ENCODE measurements at regions not wholly inside any gene's neighbourhood (a gene's known extent, or its start where the extent isn't known, plus 50 kb on each side); places are given as distances from the start of the nearest gene placed in this dataset.

GRCh38 chr11:127825183-127825582, 762.2 kb downstream of the ETS1 start:
- intact Hi-C loops (cut with micrococcal nuclease): no loop called here
- no peak for DNase-seq
- no peaks in the 10 kb centered on the region for H3K27me3 ChIP-seq (ENCODE audit: low read depth)
- no peaks in the 10 kb centered on the region for H3K36me3 ChIP-seq
- no peak overlapping the region for H3K4me3 ChIP-seq
- no peaks in the 10 kb centered on the region for H3K9me3 ChIP-seq (replicated peaks)
- TF ChIP-seq CTCF (IDR thresholded peaks at IDR 0.05; ENCODE audit: borderline replicate concordance): no peak
- H3K4me1 ChIP-seq: no peaks in the 10 kb centered on the region
- no peak overlapping the region for H3K27ac ChIP-seq (replicated peaks)

GRCh38 chr11:127818625-127819024, 768.7 kb downstream of the ETS1 start:
- Histone ChIP-seq H3K36me3 (no peaks in the 10 kb centered on the region), H3K9me3 (replicated peaks) (no peaks in the 10 kb centered on the region), H3K27ac (replicated peaks) (no peak overlapping the region), H3K4me1 (no peaks in the 10 kb centered on the region), H3K4me3 (no peak overlapping the region), H3K27me3 (ENCODE audit: low read depth) (no peaks in the 10 kb centered on the region)
- no peak for TF ChIP-seq CTCF (IDR thresholded peaks at IDR 0.05; ENCODE audit: borderline replicate concordance)
- DNase-seq: no peak
- intact Hi-C loops (cut with micrococcal nuclease): no loop called here

- Histone ChIP-seq H3K27ac (replicated peaks) (no peak overlapping the region), H3K4me1 (no peaks in the 10 kb centered on the region), H3K9me3 (replicated peaks) (no peaks in the 10 kb centered on the region), H3K4me3 (no peak overlapping the region), H3K36me3 (no peaks in the 10 kb centered on the region), H3K27me3 (ENCODE audit: low read depth) (no peaks in the 10 kb centered on the region)
- intact Hi-C loops (cut with micrococcal nuclease): no loop called here
- no peak for TF ChIP-seq CTCF (IDR thresholded peaks at IDR 0.05; ENCODE audit: borderline replicate concordance)
- no peak for DNase-seq
Measured at GRCh38 chr11:127816962-127817361, 770.4 kb downstream of the ETS1 start.

GRCh38 chr11:127815331-127815730, 772.0 kb downstream of the ETS1 start:
- intact Hi-C loops (cut with micrococcal nuclease): no loop called here
- no peak for TF ChIP-seq CTCF (IDR thresholded peaks at IDR 0.05; ENCODE audit: borderline replicate concordance)
- Histone ChIP-seq H3K27ac (replicated peaks) (no peak overlapping the region), H3K4me3 (no peak overlapping the region), H3K27me3 (ENCODE audit: low read depth) (no peaks in the 10 kb centered on the region), H3K36me3 (no peaks in the 10 kb centered on the region), H3K9me3 (replicated peaks) (no peaks in the 10 kb centered on the region), H3K4me1 (no peaks in the 10 kb centered on the region)
- DNase-seq: no peak

GRCh38 chr11:127806501-127806900, 780.9 kb downstream of the ETS1 start:
- Histone ChIP-seq H3K27me3 (ENCODE audit: low read depth) (no peaks in the 10 kb centered on the region), H3K4me3 (no peak overlapping the region), H3K27ac (replicated peaks) (no peak overlapping the region), H3K9me3 (replicated peaks) (no peaks in the 10 kb centered on the region), H3K36me3 (no peaks in the 10 kb centered on the region), H3K4me1 (no peaks in the 10 kb centered on the region)
- no peak for TF ChIP-seq CTCF (IDR thresholded peaks at IDR 0.05; ENCODE audit: borderline replicate concordance)
- no peak for DNase-seq
- intact Hi-C loops (cut with micrococcal nuclease): no loop called here

- no peak for TF ChIP-seq CTCF (IDR thresholded peaks at IDR 0.05; ENCODE audit: borderline replicate concordance)
- H3K4me3 ChIP-seq: no peak overlapping the region
- H3K9me3 ChIP-seq (replicated peaks): no peaks in the 10 kb centered on the region
- no peak for DNase-seq
- H3K27ac ChIP-seq (replicated peaks): no peak overlapping the region
- no peaks in the 10 kb centered on the region for H3K4me1 ChIP-seq
- intact Hi-C loops (cut with micrococcal nuclease): no loop called here
- no peaks in the 10 kb centered on the region for H3K36me3 ChIP-seq
- no peaks in the 10 kb centered on the region for H3K27me3 ChIP-seq (ENCODE audit: low read depth)
Measured at GRCh38 chr11:127805771-127806170, 781.6 kb downstream of the ETS1 start.

All from left ventricle myocardium inferior (tissue), 1 donor.